Peyer's patch (tissue), 4 donors: ENCODE measurements at regions not wholly inside any gene's neighbourhood (a gene's known extent, or its start where the extent isn't known, plus 50 kb on each side); places are given as distances from the start of the nearest gene placed in this dataset.

Experiments used
- POLR2A ChIP-seq, 2 donors: fragments of 450-650 bp; IDR thresholded peaks; one replicate each; pipeline ENCODE4 v1.5.1; 2017; ENCODE audit warnings: antibody characterized with exemption in 2 of 2, mild to moderate bottlenecking in 2 of 2, moderate library complexity in 2 of 2
- TF ChIP-seq, protein P1 (sequence below), 6 experiments: fragments of 450-650 bp in 4 of 6; fragments of 200-600 bp in 2 of 6; sonication (generic) in 1 of 6; IDR thresholded peaks; one replicate each; pipeline ENCODE4 v1.5.1; 2017 to 2019; ENCODE audit warnings: antibody characterized with exemption in 6 of 6, mild to moderate bottlenecking in 3 of 6, moderate library complexity in 1 of 6

DNA sequence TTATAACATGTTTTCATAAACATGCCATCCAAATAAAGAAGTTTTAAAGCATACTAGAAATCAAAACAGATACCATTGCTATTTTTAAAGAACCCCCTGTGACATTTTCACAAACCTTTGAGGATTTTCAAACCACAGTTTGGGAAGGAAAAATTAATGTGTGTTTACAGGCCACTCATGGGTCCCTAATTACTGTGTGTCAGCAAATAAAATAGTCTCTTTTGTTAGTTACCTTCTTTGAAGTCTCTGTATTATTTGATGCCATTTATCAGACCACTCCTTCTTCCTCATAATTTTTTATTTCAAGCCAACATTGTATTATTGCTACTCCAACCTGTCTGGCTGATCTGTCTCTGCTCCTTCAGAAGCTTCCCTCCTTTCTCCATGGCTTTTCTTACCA lies 72.6 kb upstream of the TET2 start:
- TF ChIP-seq, protein P1, sequence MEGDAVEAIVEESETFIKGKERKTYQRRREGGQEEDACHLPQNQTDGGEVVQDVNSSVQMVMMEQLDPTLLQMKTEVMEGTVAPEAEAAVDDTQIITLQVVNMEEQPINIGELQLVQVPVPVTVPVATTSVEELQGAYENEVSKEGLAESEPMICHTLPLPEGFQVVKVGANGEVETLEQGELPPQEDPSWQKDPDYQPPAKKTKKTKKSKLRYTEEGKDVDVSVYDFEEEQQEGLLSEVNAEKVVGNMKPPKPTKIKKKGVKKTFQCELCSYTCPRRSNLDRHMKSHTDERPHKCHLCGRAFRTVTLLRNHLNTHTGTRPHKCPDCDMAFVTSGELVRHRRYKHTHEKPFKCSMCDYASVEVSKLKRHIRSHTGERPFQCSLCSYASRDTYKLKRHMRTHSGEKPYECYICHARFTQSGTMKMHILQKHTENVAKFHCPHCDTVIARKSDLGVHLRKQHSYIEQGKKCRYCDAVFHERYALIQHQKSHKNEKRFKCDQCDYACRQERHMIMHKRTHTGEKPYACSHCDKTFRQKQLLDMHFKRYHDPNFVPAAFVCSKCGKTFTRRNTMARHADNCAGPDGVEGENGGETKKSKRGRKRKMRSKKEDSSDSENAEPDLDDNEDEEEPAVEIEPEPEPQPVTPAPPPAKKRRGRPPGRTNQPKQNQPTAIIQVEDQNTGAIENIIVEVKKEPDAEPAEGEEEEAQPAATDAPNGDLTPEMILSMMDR (IDR thresholded peaks at IDR 0.05) = no peak
- no peak for TF ChIP-seq POLR2A (IDR thresholded peaks at IDR 0.05)
